Spinal cord (tissue), 9 donors: ENCODE measurements at regions not wholly inside any gene's neighbourhood (a gene's known extent, or its start where the extent isn't known, plus 50 kb on each side); places are given as distances from the start of the nearest gene placed in this dataset.
"Not testable (repeated sequence)": the region's sequence is repeated elsewhere in the genome, so short reads cannot be mapped to it uniquely, and the experiment has no call there.

Source experiments
- DNase-seq, 6 donors: peaks; one replicate each; pipeline versions ENCODE4 v3.0.0 to v3.0.0-alpha.2; 2013 to 2015; ENCODE audit warnings: low spot score in 6 of 6, low read depth in 4 of 6
- H3K27ac ChIP-seq: one replicate; pipeline ENCODE4 v1.5.1; 2013; ENCODE audit warnings: low read depth, low read length, control low read depth
- H3K27me3 ChIP-seq: one replicate; pipeline ENCODE4 v1.6.1; 2013; ENCODE audit warnings: low read length; ENCODE audit not compliant: control insufficient read depth, insufficient read depth
- H3K36me3 ChIP-seq: one replicate; pipeline ENCODE4 v1.6.1; 2013; ENCODE audit warnings: low read length; ENCODE audit not compliant: control insufficient read depth, insufficient read depth
- H3K4me1 ChIP-seq: one replicate; pipeline ENCODE4 v1.6.1; 2013; ENCODE audit warnings: low read length; ENCODE audit not compliant: control insufficient read depth, insufficient read depth
- H3K4me3 ChIP-seq: one replicate; pipeline ENCODE4 v1.5.1; 2013; ENCODE audit warnings: low read depth, low read length, control low read depth
- H3K9me3 ChIP-seq: one replicate; pipeline ENCODE4 v1.6.1; 2013; ENCODE audit warnings: low read length; ENCODE audit not compliant: control insufficient read depth, insufficient read depth
- WGBS: methylation state at CpG from one replicate; pipeline ENCODE4 v1.1.5; 2013; ENCODE audit warnings: missing lambda C conversion rate; ENCODE audit not compliant: insufficient coverage; 5-methylcytosine and 5-hydroxymethylcytosine counted together
- donor health status: healthy.

- no peaks in the 10 kb centered on the region for H3K27me3 ChIP-seq
- H3K9me3 ChIP-seq: no peaks in the 10 kb centered on the region
- H3K27ac ChIP-seq: no peak overlapping the region
- no peaks in the 10 kb centered on the region for H3K4me1 ChIP-seq
- peak in 2 of 6 donors; percentile 41 to 44 for DNase-seq
- 38% methylated on average over 6 of the region's 7 CpGs for WGBS
- no peak overlapping the region for H3K4me3 ChIP-seq
- H3K36me3 ChIP-seq: no peaks in the 10 kb centered on the region
These were observed 301.3 kb upstream of the IGF1R start for GRCh38 chr15:98347001-98347400.

GRCh38 chr15:98347866-98348265, 300.5 kb upstream of the IGF1R start:
- DNase-seq: no peak
- H3K9me3 ChIP-seq: no peaks in the 10 kb centered on the region
- no peaks in the 10 kb centered on the region for H3K27me3 ChIP-seq
- 83% methylated on average over 7 of the region's 7 CpGs for WGBS
- H3K4me3 ChIP-seq: no peak overlapping the region
- no peak overlapping the region for H3K27ac ChIP-seq
- H3K4me1 ChIP-seq: no peaks in the 10 kb centered on the region
- H3K36me3 ChIP-seq: no peaks in the 10 kb centered on the region

- no CpG with 5 or more reads among the region's 2 CpGs for WGBS
These were observed 298.1 kb upstream of the IGF1R start for GRCh38 chr15:98350276-98350675.

DNA sequence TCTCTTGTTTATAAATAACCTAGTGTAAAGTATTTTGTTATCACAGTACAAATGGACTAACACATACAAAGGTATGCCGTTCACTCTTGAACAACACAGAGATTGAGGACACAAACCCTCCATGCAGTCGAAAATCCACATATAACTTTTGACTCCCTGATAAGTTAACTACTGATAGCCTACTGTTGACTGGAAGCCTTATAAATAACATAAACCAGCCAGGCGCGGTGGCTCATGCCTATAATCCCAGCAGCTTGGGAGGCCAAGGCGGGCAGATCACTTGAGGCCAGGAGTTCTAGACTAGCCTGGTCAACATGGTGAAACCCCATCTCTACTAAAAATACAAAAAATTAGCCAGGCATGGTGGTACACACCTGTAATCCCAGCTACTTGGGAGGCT, 290.1 kb upstream of the IGF1R start:
- H3K27ac ChIP-seq, H3K9me3 ChIP-seq, DNase-seq, H3K4me1 ChIP-seq, H3K27me3 ChIP-seq, H3K4me3 ChIP-seq, H3K36me3 ChIP-seq: not testable (repeated sequence)
- 100% methylated on average over 1 of the region's 5 CpGs for WGBS

More at GRCh38 chr15:98350276-98350675, 298.1 kb upstream of the IGF1R start:
- no peak overlapping the region for H3K27ac ChIP-seq
- H3K4me3 ChIP-seq: no peak overlapping the region
- H3K9me3 ChIP-seq: no peaks in the 10 kb centered on the region
- no peaks in the 10 kb centered on the region for H3K4me1 ChIP-seq
- no peaks in the 10 kb centered on the region for H3K27me3 ChIP-seq
- peak in 1 of 6 donors; percentile 28 for DNase-seq
- H3K36me3 ChIP-seq: no peaks in the 10 kb centered on the region

DNA sequence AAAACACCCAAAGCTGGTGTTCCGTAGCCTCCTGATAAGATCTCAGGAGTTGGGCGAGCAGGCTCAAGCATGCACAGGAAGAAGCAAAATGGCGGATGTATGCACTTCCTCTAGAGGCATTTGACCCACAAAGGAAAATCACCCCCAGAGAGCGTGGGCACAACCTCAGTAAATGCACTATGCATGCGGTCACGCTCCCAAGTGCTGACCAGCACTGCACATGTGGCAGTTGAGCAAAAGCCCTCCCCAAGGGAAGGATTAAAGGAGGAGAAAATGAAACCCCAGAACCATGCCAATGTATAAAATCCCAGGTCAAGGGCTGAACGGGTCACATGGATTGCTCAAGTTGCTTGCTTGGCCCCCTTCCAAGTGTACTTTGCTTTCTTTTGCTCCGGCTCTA, 289.4 kb upstream of the IGF1R start:
- no peaks in the 10 kb centered on the region for H3K9me3 ChIP-seq
- H3K4me3 ChIP-seq: no peak overlapping the region
- no peaks in the 10 kb centered on the region for H3K36me3 ChIP-seq
- no peaks in the 10 kb centered on the region for H3K27me3 ChIP-seq
- DNase-seq: no peak
- H3K4me1 ChIP-seq: no peaks in the 10 kb centered on the region
- H3K27ac ChIP-seq: no peak overlapping the region
- 97% methylated on average over 7 of the region's 8 CpGs for WGBS

DNA sequence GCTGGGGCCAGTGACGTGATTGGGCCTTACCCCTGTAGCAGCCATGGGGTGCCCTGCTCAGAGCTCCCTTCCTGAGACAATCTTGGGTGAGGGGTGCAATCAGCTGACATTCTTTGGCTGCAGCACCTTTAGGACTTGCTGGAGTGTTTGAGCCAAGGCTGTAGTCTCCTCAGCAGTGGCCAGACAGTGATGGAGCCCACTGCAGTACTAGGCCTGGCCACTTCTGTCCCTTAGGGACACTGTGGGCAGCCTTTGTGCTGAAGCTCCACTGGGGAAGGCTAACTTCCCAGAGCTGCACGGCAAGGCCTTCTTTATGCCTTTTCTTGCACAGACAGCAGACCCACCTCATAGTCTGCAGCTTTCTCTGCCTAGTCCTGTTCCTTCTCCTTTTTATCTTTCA, 284.9 kb upstream of the IGF1R start:
- no peak for DNase-seq
- WGBS: 69% methylated on average over 2 of the region's 2 CpGs
- Histone ChIP-seq H3K27me3 (no peaks in the 10 kb centered on the region), H3K36me3 (no peaks in the 10 kb centered on the region), H3K4me3 (no peak overlapping the region), H3K27ac (no peak overlapping the region), H3K9me3 (no peaks in the 10 kb centered on the region), H3K4me1 (no peaks in the 10 kb centered on the region)

GRCh38 chr15:98363955-98364354, 284.4 kb upstream of the IGF1R start:
- Histone ChIP-seq H3K27me3 (no peaks in the 10 kb centered on the region), H3K9me3 (no peaks in the 10 kb centered on the region), H3K36me3 (no peaks in the 10 kb centered on the region), H3K4me3 (no peak overlapping the region), H3K27ac (no peak overlapping the region), H3K4me1 (no peaks in the 10 kb centered on the region)
- 81% methylated on average over 3 of the region's 6 CpGs for WGBS
- no peak for DNase-seq

- no peaks in the 10 kb centered on the region for H3K27me3 ChIP-seq
- H3K4me3 ChIP-seq: no peak overlapping the region
- no peaks in the 10 kb centered on the region for H3K9me3 ChIP-seq
- H3K36me3 ChIP-seq: no peaks in the 10 kb centered on the region
- WGBS: no CpG with 5 or more reads among the region's 3 CpGs
- no peaks in the 10 kb centered on the region for H3K4me1 ChIP-seq
- H3K27ac ChIP-seq: no peak overlapping the region
- DNase-seq: no peak
These were observed 279.1 kb upstream of the IGF1R start for GRCh38 chr15:98369081-98369716.

- Histone ChIP-seq H3K4me3 (no peak overlapping the region), H3K9me3 (peaks cover 4% of the 10 kb centered on the region), H3K4me1 (no peaks in the 10 kb centered on the region), H3K27ac (no peak overlapping the region), H3K27me3 (no peaks in the 10 kb centered on the region), H3K36me3 (no peaks in the 10 kb centered on the region)
- WGBS: 40% methylated on average over 3 of the region's 7 CpGs
- peak in 2 of 6 donors; percentile 74 to 83 for DNase-seq
These were observed 272.6 kb upstream of the IGF1R start for GRCh38 chr15:98375513-98376340.

DNA sequence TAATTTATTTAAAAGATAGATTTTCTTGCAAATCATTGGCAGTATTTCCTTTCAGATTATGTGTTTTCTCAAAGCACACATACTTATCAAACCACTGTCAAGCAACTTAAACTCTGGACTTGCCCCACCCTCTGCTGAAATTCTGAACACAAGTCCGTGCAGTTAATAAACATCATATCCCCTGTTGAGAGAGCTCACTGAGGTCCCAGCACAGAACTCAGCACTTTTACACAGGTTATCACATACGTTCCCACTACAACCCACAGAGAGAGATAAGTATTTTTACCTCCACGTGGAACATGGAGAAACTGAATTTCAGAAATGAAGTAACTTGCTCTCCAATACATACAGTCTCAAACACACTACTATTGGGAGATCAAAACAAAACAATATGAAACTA, 267.6 kb upstream of the IGF1R start:
- no peaks in the 10 kb centered on the region for H3K27me3 ChIP-seq
- H3K9me3 ChIP-seq: peaks cover 4% of the 10 kb centered on the region
- 94% methylated on average over 2 of the region's 3 CpGs for WGBS

More for the DNA sequence above, 267.6 kb upstream of the IGF1R start:
- H3K36me3 ChIP-seq: no peaks in the 10 kb centered on the region
- no peak overlapping the region for H3K4me3 ChIP-seq
- no peak overlapping the region for H3K27ac ChIP-seq
- DNase-seq: no peak
- no peaks in the 10 kb centered on the region for H3K4me1 ChIP-seq
